ENCODE measurements at regions not wholly inside any gene's neighbourhood (a gene's known extent, or its start where the extent isn't known, plus 50 kb on each side); places are given as distances from the start of the nearest gene placed in this dataset.

- no peaks in the 10 kb centered on the region for H3K4me1 ChIP-seq (ENCODE audit: control insufficient read depth, extremely low read depth, insufficient read depth, low read length)
- DNase-seq (ENCODE audit: low read depth, low spot score) (no peak), FAIRE-seq (no peak)
- POLR2A ChIA-PET = no interaction called here
- H3K9ac ChIP-seq (replicated peaks; ENCODE audit: extremely low read depth, insufficient read depth, low read length) = no peak overlapping the region
- H4K20me1 ChIP-seq (replicated peaks; ENCODE audit: control insufficient read depth, extremely low read depth, insufficient read depth, low read length) = no peaks in the 10 kb centered on the region
- intact Hi-C loops (cut with micrococcal nuclease) = no loop called here
- H3K4me2 ChIP-seq (ENCODE audit: insufficient read depth, low read length) = no peak overlapping the region
- H3K4me3 ChIP-seq (replicated peaks in 1 of 3; ENCODE audit: insufficient read depth in 1 of 3, low read depth in 1 of 3, low read length in 3 of 3) = no peak overlapping the region
- no peaks in the 10 kb centered on the region for H3K9me3 ChIP-seq (replicated peaks; ENCODE audit: control insufficient read depth, insufficient read depth, low read length)
- BruUV-seq (replicated peaks) = no TSS peak
- H3K27ac ChIP-seq (ENCODE audit: insufficient read depth, low read depth, low read length) = no peak overlapping the region
- dilution Hi-C loops (cut with MboI; ENCODE audit: extremely low pct_ligation_motif_present, low sequenced_read_pairs) = no loop called here
- TF ChIP-seq POLR2A (IDR thresholded peaks at IDR 0.05; ENCODE audit: low read depth, low read length) (no peak), POLR2AphosphoS5 (IDR thresholded peaks at IDR 0.05; ENCODE audit: insufficient read depth, low read depth, low read length) (no peak), EZH2 (IDR thresholded peaks at IDR 0.05; ENCODE audit: borderline replicate concordance, low read depth, low read length, severe bottlenecking) (no peak), JUN (IDR thresholded peaks at IDR 0.05; ENCODE audit: borderline replicate concordance, insufficient read depth, insufficient read length, low read depth) (no peak), GATA2 (IDR thresholded peaks at IDR 0.05; ENCODE audit: insufficient read depth, insufficient read length, low read depth, low read length) (no peak), FOS (IDR thresholded peaks at IDR 0.05; ENCODE audit: borderline replicate concordance, insufficient read depth, low read length) (no peak)
- no peaks in the 10 kb centered on the region for H3K79me2 ChIP-seq (ENCODE audit: control insufficient read depth, insufficient read depth, low read length)
- no peaks in the 10 kb centered on the region for H3K9me1 ChIP-seq (replicated peaks; ENCODE audit: control insufficient read depth, extremely low read depth, insufficient read depth, low read length)
- H3K36me3 ChIP-seq (ENCODE audit: control insufficient read depth in 2 of 2, extremely low read depth in 1 of 2, insufficient read depth in 2 of 2, low read length in 2 of 2) = no peaks in the 10 kb centered on the region
- no peak overlapping the region for H2AFZ ChIP-seq (ENCODE audit: low read depth, low read length)
- CTCF ChIA-PET = no interaction called here
- no peaks in the 10 kb centered on the region for H3K27me3 ChIP-seq (ENCODE audit: control insufficient read depth in 2 of 2, insufficient read depth in 2 of 2, low read length in 2 of 2)
These were observed 370.8 kb downstream of the AMY1C start for GRCh38 chr1:104120525-104120924.

DNA sequence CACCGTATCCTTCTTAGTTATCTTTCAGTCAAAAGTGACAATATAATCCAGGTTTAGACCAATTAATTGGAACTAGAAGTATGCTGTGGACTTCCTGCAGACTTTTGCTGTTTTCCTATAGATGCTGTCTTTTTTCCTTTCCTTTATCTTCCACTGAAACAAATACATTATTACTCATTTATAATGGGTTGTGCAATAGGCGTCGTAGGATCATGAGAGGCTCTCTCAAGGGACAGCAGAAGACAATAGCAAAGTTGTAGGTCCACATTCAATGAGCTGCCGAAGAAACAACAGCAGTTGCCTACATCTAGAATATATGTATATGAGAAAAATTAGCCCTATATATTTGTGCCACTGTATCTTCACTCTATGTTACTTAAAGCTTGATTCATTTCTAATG, 371.6 kb downstream of the AMY1C start:
- H3K27me3 ChIP-seq (ENCODE audit: control insufficient read depth in 2 of 2, insufficient read depth in 2 of 2, low read length in 2 of 2) = no peaks in the 10 kb centered on the region
- DNase-seq (ENCODE audit: low read depth, low spot score) (no peak), FAIRE-seq (no peak)
- H3K27ac ChIP-seq (ENCODE audit: insufficient read depth, low read depth, low read length) = no peak overlapping the region
- no peak overlapping the region for H2AFZ ChIP-seq (ENCODE audit: low read depth, low read length)
- intact Hi-C loops (cut with micrococcal nuclease) (no loop called here), dilution Hi-C loops (cut with MboI; ENCODE audit: extremely low pct_ligation_motif_present, low sequenced_read_pairs) (no loop called here)
- no peaks in the 10 kb centered on the region for H3K79me2 ChIP-seq (ENCODE audit: control insufficient read depth, insufficient read depth, low read length)
- H3K9me3 ChIP-seq (replicated peaks; ENCODE audit: control insufficient read depth, insufficient read depth, low read length) = no peaks in the 10 kb centered on the region
- no TSS peak for BruUV-seq (replicated peaks)
- H4K20me1 ChIP-seq (replicated peaks; ENCODE audit: control insufficient read depth, extremely low read depth, insufficient read depth, low read length) = no peaks in the 10 kb centered on the region
- POLR2A ChIA-PET = no interaction called here
- no peak for TF ChIP-seq MYC (IDR thresholded peaks at IDR 0.05; ENCODE audit: low read depth, low read length)
- TF ChIP-seq, protein P1, sequence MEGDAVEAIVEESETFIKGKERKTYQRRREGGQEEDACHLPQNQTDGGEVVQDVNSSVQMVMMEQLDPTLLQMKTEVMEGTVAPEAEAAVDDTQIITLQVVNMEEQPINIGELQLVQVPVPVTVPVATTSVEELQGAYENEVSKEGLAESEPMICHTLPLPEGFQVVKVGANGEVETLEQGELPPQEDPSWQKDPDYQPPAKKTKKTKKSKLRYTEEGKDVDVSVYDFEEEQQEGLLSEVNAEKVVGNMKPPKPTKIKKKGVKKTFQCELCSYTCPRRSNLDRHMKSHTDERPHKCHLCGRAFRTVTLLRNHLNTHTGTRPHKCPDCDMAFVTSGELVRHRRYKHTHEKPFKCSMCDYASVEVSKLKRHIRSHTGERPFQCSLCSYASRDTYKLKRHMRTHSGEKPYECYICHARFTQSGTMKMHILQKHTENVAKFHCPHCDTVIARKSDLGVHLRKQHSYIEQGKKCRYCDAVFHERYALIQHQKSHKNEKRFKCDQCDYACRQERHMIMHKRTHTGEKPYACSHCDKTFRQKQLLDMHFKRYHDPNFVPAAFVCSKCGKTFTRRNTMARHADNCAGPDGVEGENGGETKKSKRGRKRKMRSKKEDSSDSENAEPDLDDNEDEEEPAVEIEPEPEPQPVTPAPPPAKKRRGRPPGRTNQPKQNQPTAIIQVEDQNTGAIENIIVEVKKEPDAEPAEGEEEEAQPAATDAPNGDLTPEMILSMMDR (IDR thresholded peaks at IDR 0.05; ENCODE audit: extremely low read depth in 1 of 2, insufficient read depth in 1 of 2, low read depth in 1 of 2, low read length in 2 of 2) = no peak
- TF ChIP-seq POLR2A (IDR thresholded peaks at IDR 0.05; ENCODE audit: low read depth, low read length) = no peak
- no peak for TF ChIP-seq GATA2 (IDR thresholded peaks at IDR 0.05; ENCODE audit: insufficient read depth, insufficient read length, low read depth, low read length)
- no peak for TF ChIP-seq FOS (IDR thresholded peaks at IDR 0.05; ENCODE audit: borderline replicate concordance, insufficient read depth, low read length)
- TF ChIP-seq, protein P2, sequence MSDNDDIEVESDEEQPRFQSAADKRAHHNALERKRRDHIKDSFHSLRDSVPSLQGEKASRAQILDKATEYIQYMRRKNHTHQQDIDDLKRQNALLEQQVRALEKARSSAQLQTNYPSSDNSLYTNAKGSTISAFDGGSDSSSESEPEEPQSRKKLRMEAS (IDR thresholded peaks at IDR 0.05; ENCODE audit: insufficient read depth, insufficient read length) = no peak
- TF ChIP-seq POLR2AphosphoS5 (IDR thresholded peaks at IDR 0.05; ENCODE audit: insufficient read depth, low read depth, low read length) = no peak
- TF ChIP-seq JUN (IDR thresholded peaks at IDR 0.05; ENCODE audit: borderline replicate concordance, insufficient read depth, insufficient read length, low read depth) = no peak
- no peak for TF ChIP-seq EZH2 (IDR thresholded peaks at IDR 0.05; ENCODE audit: borderline replicate concordance, low read depth, low read length, severe bottlenecking)
- H3K4me2 ChIP-seq (ENCODE audit: insufficient read depth, low read length) = no peak overlapping the region
- no peaks in the 10 kb centered on the region for H3K4me1 ChIP-seq (ENCODE audit: control insufficient read depth, extremely low read depth, insufficient read depth, low read length)
- CTCF ChIA-PET = no interaction called here
- no peak overlapping the region for H3K9ac ChIP-seq (replicated peaks; ENCODE audit: extremely low read depth, insufficient read depth, low read length)
- no peak overlapping the region for H3K4me3 ChIP-seq (replicated peaks in 1 of 3; ENCODE audit: insufficient read depth in 1 of 3, low read depth in 1 of 3, low read length in 3 of 3)
- H3K36me3 ChIP-seq (ENCODE audit: control insufficient read depth in 2 of 2, extremely low read depth in 1 of 2, insufficient read depth in 2 of 2, low read length in 2 of 2) = no peaks in the 10 kb centered on the region
- H3K9me1 ChIP-seq (replicated peaks; ENCODE audit: control insufficient read depth, extremely low read depth, insufficient read depth, low read length) = no peaks in the 10 kb centered on the region

All from endothelial cell of umbilical vein (primary cell).